DND-41 (cell line): ENCODE measurements at regions not wholly inside any gene's neighbourhood (a gene's known extent, or its start where the extent isn't known, plus 50 kb on each side); places are given as distances from the start of the nearest gene placed in this dataset.

Experiments used
- EZH2 ChIP-seq: IDR thresholded peaks from 3 replicates; pipeline ENCODE4 v1.6.1; 2012; ENCODE audit warnings: borderline replicate concordance, low read depth, mild to moderate bottlenecking, moderate library complexity, low read length, inconsistent platforms; ENCODE audit not compliant: severe bottlenecking
- TF ChIP-seq, protein P1 (sequence below): IDR thresholded peaks from 2 replicates; pipeline ENCODE4 v1.5.1; 2012; ENCODE audit warnings: borderline replicate concordance, low read length, moderate library complexity, mild to moderate bottlenecking; ENCODE audit not compliant: poor library complexity, severe bottlenecking; ENCODE audit errors: extremely low read depth

DNA sequence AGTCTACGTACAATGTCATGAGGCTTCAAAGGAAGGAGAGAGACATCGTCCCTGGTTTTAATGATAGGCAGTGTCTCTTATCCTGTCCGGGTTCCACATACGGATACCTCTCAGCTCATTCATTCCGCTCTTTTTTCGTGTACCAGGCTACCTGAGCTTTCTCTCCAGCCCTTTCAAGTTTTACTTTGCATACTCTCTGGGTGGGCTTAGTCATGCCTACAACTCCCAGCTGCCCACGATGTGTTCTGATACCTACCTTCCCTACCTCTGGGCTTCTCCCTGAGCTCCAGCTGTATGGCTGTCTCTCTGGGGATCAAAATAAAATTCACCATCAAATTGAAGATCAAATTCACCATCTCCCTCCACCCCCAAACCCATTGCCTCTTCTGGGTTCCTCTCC, 354.0 kb upstream of the EEF2KMT start:
- TF ChIP-seq, protein P1, sequence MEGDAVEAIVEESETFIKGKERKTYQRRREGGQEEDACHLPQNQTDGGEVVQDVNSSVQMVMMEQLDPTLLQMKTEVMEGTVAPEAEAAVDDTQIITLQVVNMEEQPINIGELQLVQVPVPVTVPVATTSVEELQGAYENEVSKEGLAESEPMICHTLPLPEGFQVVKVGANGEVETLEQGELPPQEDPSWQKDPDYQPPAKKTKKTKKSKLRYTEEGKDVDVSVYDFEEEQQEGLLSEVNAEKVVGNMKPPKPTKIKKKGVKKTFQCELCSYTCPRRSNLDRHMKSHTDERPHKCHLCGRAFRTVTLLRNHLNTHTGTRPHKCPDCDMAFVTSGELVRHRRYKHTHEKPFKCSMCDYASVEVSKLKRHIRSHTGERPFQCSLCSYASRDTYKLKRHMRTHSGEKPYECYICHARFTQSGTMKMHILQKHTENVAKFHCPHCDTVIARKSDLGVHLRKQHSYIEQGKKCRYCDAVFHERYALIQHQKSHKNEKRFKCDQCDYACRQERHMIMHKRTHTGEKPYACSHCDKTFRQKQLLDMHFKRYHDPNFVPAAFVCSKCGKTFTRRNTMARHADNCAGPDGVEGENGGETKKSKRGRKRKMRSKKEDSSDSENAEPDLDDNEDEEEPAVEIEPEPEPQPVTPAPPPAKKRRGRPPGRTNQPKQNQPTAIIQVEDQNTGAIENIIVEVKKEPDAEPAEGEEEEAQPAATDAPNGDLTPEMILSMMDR = no peak
- no peak for TF ChIP-seq EZH2
